ENCODE measurements at regions not wholly inside any gene's neighbourhood (a gene's known extent, or its start where the extent isn't known, plus 50 kb on each side); places are given as distances from the start of the nearest gene placed in this dataset.

- H3K4me2 ChIP-seq (ENCODE audit: low read length) = no peak overlapping the region
- H3K4me3 ChIP-seq (ENCODE audit: low read length) = no peak overlapping the region
- H3K9me2 ChIP-seq (ENCODE audit: insufficient read depth, low read length) = no peaks in the 10 kb centered on the region
Measured at GRCh38 chr4:130110770-130111169, 1014.8 kb downstream of the C4orf33 start.

GRCh38 chr4:130124066-130124465 is 1028.1 kb downstream of the C4orf33 start:
- H3K4me2 ChIP-seq (ENCODE audit: low read length) = no peak overlapping the region
- no peak overlapping the region for H3K4me3 ChIP-seq (ENCODE audit: low read length)
- TF ChIP-seq EP300 (conservative IDR thresholded peaks at IDR 0.05; ENCODE audit: poor library complexity, severe bottlenecking) (no peak), REST (IDR thresholded peaks at IDR 0.05; ENCODE audit: borderline replicate concordance) (no peak)
- no peaks in the 10 kb centered on the region for H3K27me3 ChIP-seq (ENCODE audit: insufficient read depth, low read depth, low read length)
- no peak overlapping the region for H3K9ac ChIP-seq (ENCODE audit: low read length)
- no peak overlapping the region for H2AFZ ChIP-seq (ENCODE audit: low read depth, low read length)
- no peaks in the 10 kb centered on the region for H3K9me2 ChIP-seq (ENCODE audit: insufficient read depth, low read length)
- H3K27ac ChIP-seq (ENCODE audit: low read length) = no peak overlapping the region
- no peaks in the 10 kb centered on the region for H3F3A ChIP-seq (ENCODE audit: insufficient read depth, low read length, poor library complexity, severe bottlenecking)
- no peaks in the 10 kb centered on the region for H3K9me3 ChIP-seq (ENCODE audit: low read length)
- H3K79me2 ChIP-seq (replicated peaks; ENCODE audit: insufficient read depth, low read length) = no peaks in the 10 kb centered on the region
- no peaks in the 10 kb centered on the region for H3K36me3 ChIP-seq (ENCODE audit: insufficient read depth, low read length)
- no peaks in the 10 kb centered on the region for H4K20me1 ChIP-seq (ENCODE audit: insufficient read depth)

More at GRCh38 chr4:130110770-130111169, 1014.8 kb downstream of the C4orf33 start:
- H3K27me3 ChIP-seq (ENCODE audit: insufficient read depth, low read depth, low read length) = no peaks in the 10 kb centered on the region
- H3K27ac ChIP-seq (ENCODE audit: low read length) = no peak overlapping the region
- H3K9me3 ChIP-seq (ENCODE audit: low read length) = peaks cover 5% of the 10 kb centered on the region
- no peak overlapping the region for H3K9ac ChIP-seq (ENCODE audit: low read length)
- H2AFZ ChIP-seq (ENCODE audit: low read depth, low read length) = no peak overlapping the region
- H3F3A ChIP-seq (ENCODE audit: insufficient read depth, low read length, poor library complexity, severe bottlenecking) = no peaks in the 10 kb centered on the region
- no peaks in the 10 kb centered on the region for H3K36me3 ChIP-seq (ENCODE audit: insufficient read depth, low read length)
- TF ChIP-seq SMC3 (conservative IDR thresholded peaks at IDR 0.05; ENCODE audit: poor library complexity) (no peak), TAF1 (IDR thresholded peaks at IDR 0.05; ENCODE audit: low read depth) (no peak), POLR2AphosphoS5 (IDR thresholded peaks at IDR 0.05) (no peak), REST (IDR thresholded peaks at IDR 0.05; ENCODE audit: borderline replicate concordance) (no peak), RAD21 (conservative IDR thresholded peaks at IDR 0.05) (no peak), MXI1 (conservative IDR thresholded peaks at IDR 0.05; ENCODE audit: poor library complexity, severe bottlenecking) (no peak), EP300 (conservative IDR thresholded peaks at IDR 0.05; ENCODE audit: poor library complexity, severe bottlenecking) (no peak), CTCF (IDR thresholded peaks at IDR 0.05; ENCODE audit: poor library complexity, severe bottlenecking) (no peak), EZH2 (IDR thresholded peaks at IDR 0.05; ENCODE audit: borderline replicate concordance, insufficient read depth, low read length, poor library complexity, severe bottlenecking) (no peak)
- no peaks in the 10 kb centered on the region for H3K79me2 ChIP-seq (replicated peaks; ENCODE audit: insufficient read depth, low read length)
- no peaks in the 10 kb centered on the region for H4K20me1 ChIP-seq (ENCODE audit: insufficient read depth)

Measured in neural cell (in vitro differentiated cells).